ENCODE measurements at regions not wholly inside any gene's neighbourhood (a gene's known extent, or its start where the extent isn't known, plus 50 kb on each side); places are given as distances from the start of the nearest gene placed in this dataset.

DNA sequence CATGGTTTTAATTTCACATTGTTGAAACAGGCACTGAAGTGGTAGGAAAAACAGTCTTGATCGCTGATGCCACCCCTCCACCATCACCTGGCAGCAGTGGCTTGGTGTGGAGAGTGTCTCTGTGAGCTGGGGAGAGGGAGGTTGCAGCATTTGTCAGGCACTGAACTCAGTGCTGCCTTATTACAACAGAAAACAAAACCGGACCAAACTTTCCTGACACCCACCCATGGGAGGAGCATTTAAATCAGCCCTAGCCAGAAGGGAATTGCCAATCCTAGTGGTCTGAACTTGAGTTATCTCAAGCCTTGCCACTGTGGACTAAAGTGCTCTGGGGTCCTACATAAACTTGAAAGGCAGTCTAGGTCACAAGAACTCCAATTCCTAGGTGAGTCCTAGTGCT is 103.0 kb upstream of the LGALSL start:
- Mint-ChIP-seq H3K4me3 (no peak overlapping the region), H3K9me3 (peaks cover 10% of the 10 kb centered on the region), H3K27me3 (ENCODE audit: low read depth) (peaks cover 9% of the 10 kb centered on the region), H3K36me3 (no peaks in the 10 kb centered on the region), H3K27ac (no peak overlapping the region), H3K4me1 (no peaks in the 10 kb centered on the region)
- DNase-seq (ENCODE audit: low spot score in 2 of 2, unreplicated experiment in 2 of 2) = no peak
- no peak for TF ChIP-seq CTCF (IDR thresholded peaks at IDR 0.05; ENCODE audit: unreplicated experiment)

DNA sequence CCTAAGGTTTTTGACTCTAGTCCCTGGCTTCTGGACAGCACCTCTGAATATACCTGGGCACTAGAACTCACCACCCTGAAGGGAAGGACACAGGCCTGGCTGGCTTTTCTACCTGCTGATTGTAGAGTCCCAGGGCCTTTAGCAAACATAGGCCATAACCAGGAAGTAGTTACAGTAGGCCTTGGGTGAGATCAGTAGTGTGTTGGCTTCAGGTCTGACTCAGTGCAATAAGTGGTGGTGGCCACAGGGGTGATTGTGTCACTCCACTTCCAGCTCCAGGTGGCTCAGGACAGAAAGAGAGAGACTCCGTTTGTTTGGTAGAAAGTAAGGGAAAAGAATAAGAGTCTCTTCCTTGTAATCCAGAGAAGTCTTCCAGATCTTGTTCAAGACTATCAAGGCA is 101.7 kb upstream of the LGALSL start:
- no peak overlapping the region for H3K4me3 Mint-ChIP-seq
- H3K4me1 Mint-ChIP-seq = no peaks in the 10 kb centered on the region
- no peak overlapping the region for H3K27ac Mint-ChIP-seq

GRCh38 chr2:64354857-64355680 is 98.9 kb upstream of the LGALSL start:
- peaks cover 24% of the 10 kb centered on the region for H3K27me3 Mint-ChIP-seq (ENCODE audit: low read depth)
- peaks cover 10% of the 10 kb centered on the region for H3K9me3 Mint-ChIP-seq
- no peaks in the 10 kb centered on the region for H3K36me3 Mint-ChIP-seq
- DNase-seq (ENCODE audit: low spot score in 2 of 2, unreplicated experiment in 2 of 2) = no peak
- H3K4me3 Mint-ChIP-seq = no peak overlapping the region
- no peak overlapping the region for H3K27ac Mint-ChIP-seq
- TF ChIP-seq CTCF (IDR thresholded peaks at IDR 0.05; ENCODE audit: unreplicated experiment) = no peak
- no peaks in the 10 kb centered on the region for H3K4me1 Mint-ChIP-seq

More for the DNA sequence above, 101.7 kb upstream of the LGALSL start:
- no peak for TF ChIP-seq CTCF (IDR thresholded peaks at IDR 0.05; ENCODE audit: unreplicated experiment)
- H3K27me3 Mint-ChIP-seq (ENCODE audit: low read depth) = peaks cover 18% of the 10 kb centered on the region
- peaks cover 10% of the 10 kb centered on the region for H3K9me3 Mint-ChIP-seq
- DNase-seq (ENCODE audit: low spot score in 2 of 2, unreplicated experiment in 2 of 2) = no peak
- H3K36me3 Mint-ChIP-seq = no peaks in the 10 kb centered on the region

GRCh38 chr2:64356906-64357305 is 97.1 kb upstream of the LGALSL start:
- Mint-ChIP-seq H3K27ac (no peak overlapping the region), H3K36me3 (no peaks in the 10 kb centered on the region), H3K27me3 (ENCODE audit: low read depth) (peaks cover 26% of the 10 kb centered on the region), H3K4me1 (no peaks in the 10 kb centered on the region), H3K9me3 (peaks cover 10% of the 10 kb centered on the region), H3K4me3 (no peak overlapping the region)
- DNase-seq (ENCODE audit: low spot score in 2 of 2, unreplicated experiment in 2 of 2) = no peak
- no peak for TF ChIP-seq CTCF (IDR thresholded peaks at IDR 0.05; ENCODE audit: unreplicated experiment)

- Mint-ChIP-seq H3K4me3 (no peak overlapping the region), H3K27me3 (ENCODE audit: low read depth) (peaks cover 24% of the 10 kb centered on the region), H3K4me1 (no peaks in the 10 kb centered on the region), H3K9me3 (no peaks in the 10 kb centered on the region), H3K36me3 (no peaks in the 10 kb centered on the region), H3K27ac (no peak overlapping the region)
- no peak for DNase-seq (ENCODE audit: low spot score in 2 of 2, unreplicated experiment in 2 of 2)
- no peak for TF ChIP-seq CTCF (IDR thresholded peaks at IDR 0.05; ENCODE audit: unreplicated experiment)
Measured at GRCh38 chr2:64359171-64359891, 94.6 kb upstream of the LGALSL start.
